Lung microvascular endothelial cell (primary cell): ENCODE measurements at regions not wholly inside any gene's neighbourhood (a gene's known extent, or its start where the extent isn't known, plus 50 kb on each side); places are given as distances from the start of the nearest gene placed in this dataset.
"Not testable (repeated sequence)": the region's sequence is repeated elsewhere in the genome, so short reads cannot be mapped to it uniquely, and the experiment has no call there.

Source experiments
- DNase-seq, 2 donors: peaks; one replicate each; pipeline versions ENCODE4 v3.0.0 to v3.0.0-alpha.2; 2010; ENCODE audit warnings: low read depth in 2 of 2

- DNase-seq = peak; percentile 27 to 54
Observed at GRCh38 chr2:111395350-111396128, 274.8 kb downstream of the BCL2L11 start.

GRCh38 chr2:111400598-111401253, 280.0 kb downstream of the BCL2L11 start:
- DNase-seq = peak in 1 of 2 donors; percentile 47

DNA sequence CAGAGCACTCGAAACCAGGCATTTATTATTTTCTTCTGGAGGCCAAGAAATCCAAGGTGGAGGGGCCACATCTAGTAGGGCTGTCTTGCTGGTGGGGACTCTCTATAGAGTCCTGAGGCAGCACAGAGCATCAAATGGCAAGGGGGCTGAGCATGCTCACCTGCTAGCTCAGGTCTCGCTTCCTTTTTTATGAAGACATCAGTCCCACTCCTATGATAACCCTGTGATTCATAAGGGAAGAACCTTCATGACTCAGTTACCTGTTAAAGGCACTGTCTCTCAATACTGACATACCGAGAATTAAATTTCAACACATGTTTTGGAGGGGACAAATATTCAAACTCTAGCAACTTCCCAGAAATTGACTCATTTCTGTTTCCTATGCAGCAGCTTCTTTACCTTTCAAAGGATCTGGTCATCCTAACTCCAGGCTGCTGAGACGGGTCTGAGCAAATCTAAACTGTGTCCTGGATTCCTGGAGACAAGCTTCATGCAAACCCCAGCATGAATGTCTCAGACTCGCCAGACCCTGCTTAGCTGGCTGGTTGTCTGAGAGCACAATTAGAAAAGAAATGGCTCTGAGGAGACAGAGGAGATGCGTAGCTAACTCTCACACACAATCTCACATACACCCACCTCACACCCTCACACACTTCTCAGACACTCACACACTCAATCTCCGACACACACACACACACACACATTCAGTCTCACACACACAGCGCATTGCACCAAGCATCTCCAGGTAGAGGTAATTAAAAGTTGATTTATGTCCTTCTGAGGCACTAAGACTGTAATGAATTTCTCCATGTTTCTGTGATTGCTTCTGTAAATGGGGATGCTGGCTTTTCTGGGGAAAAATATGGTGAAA, 280.8 kb downstream of the BCL2L11 start:
- DNase-seq = not testable (repeated sequence)

DNA sequence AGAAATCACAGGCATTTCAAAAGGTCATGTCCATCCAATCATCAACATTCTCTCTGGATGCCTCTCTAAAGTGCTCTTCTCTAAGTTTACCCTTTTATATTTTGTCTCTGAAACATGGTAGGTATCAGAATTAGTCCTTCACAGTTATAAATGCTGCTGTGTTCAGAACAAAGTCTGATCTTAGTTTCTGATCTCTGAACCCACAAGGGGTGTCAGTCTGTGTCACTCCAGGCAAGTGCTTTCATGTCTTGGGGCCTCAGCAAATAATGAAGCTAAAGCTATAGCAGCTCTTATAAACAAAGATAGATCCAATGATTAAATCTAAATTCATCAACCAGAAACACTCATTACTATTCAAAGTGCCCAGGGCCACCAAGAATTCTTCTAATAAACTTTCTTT, 281.7 kb downstream of the BCL2L11 start:
- not testable (repeated sequence) for DNase-seq

GRCh38 chr2:111403287-111403686, 282.6 kb downstream of the BCL2L11 start:
- not testable (repeated sequence) for DNase-seq

GRCh38 chr2:111406616-111407015, 285.9 kb downstream of the BCL2L11 start:
- DNase-seq = not testable (repeated sequence)

GRCh38 chr2:111407632-111408194, 287.0 kb downstream of the BCL2L11 start:
- DNase-seq = not testable (repeated sequence)

DNA sequence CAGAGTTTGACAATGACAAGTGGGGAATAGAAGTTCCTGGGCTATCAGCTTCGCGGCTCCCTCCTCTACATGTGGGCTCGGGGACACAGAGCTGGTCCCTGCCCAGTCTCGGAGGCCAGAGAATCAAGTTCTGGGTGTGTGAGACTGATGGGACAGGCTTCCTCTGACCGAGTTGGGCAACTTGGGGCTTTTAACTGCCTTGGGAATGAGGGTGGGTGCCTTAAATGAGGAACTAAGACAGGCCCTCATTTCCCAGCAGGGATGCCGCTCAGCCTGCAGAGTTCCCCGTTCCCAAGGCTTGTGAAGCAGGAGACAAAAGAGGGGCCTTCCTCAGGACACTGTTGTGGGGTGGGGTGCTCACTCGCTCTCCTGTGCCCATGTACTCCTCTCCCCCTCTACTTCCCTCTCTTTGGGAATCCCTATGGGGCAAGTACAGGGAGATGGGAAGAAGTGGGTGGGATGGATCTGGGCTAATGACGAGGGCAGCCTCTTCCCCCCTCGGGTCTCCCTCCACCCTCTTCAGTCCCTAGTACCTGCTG, 290.2 kb downstream of the BCL2L11 start:
- not testable (repeated sequence) for DNase-seq

DNA sequence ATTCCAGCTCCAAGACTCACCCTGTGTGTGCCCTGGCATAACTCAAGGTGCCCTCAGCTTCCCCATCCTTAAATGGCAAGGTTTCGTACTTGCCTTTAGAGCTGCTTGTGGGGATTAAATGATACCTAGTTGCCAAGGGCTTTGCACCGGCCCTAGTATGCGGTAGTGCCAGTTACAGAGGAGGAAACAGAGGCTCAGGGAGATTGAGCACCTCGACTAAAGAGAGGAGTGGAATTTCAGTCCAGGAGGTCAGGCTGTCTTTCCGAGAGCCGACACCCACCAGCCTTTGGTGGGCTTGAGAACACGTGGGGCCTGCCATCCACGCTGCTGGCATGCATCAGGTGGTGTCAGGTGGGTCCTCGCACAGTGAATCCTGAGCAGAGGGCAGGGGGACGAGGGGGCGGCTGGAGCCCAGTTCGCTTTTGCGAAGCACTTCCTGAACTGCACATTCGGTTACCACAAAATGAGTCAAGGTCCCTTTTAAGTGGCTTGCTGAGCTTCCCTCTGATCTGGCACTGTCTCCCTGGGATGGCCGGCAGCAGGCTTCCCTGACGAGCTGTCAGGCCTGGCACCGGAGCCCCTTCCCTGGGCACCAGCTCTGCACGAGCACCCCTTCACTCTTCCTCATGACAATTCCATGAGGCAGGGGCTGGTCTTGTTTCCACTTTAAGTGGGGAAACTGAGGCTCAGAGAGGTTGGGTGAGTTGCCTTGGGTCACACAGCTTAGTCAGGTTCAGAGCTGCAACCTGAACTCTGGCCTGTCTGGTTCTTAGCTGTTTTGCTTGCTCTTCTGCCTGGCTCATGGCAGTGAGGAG, 291.4 kb downstream of the BCL2L11 start:
- not testable (repeated sequence) for DNase-seq

- peak; percentile 34 to 84 for DNase-seq
Observed at GRCh38 chr2:111412841-111413650, 292.3 kb downstream of the BCL2L11 start.

DNA sequence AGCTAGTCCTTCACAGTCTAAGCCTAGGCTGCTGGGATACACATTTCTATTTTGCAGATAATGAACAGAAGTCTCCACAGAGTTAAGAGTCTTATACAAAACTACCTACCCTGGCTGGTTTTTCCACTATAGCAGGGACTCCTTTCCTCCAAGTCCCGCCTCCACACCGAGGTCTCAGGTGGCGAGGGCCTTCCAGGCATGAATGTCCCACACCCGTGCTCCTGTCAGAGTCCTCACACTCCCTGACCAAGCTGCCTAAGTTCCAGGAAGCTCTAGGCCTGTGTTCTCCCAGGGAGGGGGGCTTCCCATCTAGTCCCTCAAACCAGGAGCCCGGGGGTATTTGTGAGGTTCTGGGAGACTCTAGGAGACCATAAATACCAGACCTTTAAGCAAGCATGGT, 293.2 kb downstream of the BCL2L11 start:
- not testable (repeated sequence) for DNase-seq

DNA sequence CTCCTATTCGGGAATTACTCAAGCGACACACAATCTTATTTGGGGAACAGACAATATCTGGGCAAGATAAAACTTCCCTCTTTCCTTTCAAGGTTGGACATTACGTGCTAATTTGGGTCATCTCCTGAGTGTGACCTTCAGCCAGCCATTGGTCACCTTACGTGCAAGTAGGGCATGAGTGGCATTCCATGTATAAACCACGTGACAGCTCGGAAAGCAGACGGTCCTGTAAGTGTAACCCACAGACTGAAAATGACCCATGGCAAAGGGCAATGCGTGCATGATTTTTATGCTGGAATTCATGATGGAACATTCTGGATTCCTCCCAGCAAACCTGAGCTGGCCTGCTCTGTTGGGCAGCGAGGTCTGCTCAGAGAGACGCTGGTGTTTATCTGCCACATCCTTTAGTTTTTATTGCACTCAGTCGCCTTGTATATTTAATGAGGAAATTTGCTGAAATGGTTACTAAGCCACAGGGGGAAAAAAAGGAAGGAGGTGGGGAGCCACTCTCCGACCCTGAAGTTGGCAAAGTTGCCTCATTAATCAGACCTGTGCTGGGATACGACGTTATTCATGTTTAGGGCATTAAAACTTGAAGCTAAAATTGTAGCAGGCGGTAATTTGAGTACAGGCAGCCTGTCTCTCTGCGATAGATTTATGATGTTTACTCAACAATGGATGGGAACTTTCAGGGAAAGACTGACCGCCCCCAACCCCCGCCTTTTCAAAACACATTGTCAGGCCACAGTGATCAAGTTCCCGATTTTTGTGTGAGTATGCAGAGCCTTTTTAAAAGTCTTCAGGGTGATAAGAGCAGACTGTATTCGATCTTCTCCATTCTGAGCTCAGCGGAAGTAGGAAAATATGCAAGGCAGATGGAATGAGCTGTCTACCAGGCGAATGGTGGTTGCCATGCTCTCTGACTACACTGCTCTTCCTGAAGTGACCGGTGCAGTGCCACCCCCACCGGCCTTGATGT, 295.3 kb downstream of the BCL2L11 start:
- peak; percentile 33 to 51 for DNase-seq

GRCh38 chr2:111417026-111417425, 296.3 kb downstream of the BCL2L11 start:
- not testable (repeated sequence) for DNase-seq

- peak in 1 of 2 donors; percentile 10 for DNase-seq
Observed at GRCh38 chr2:111418091-111418875, 297.6 kb downstream of the BCL2L11 start.

GRCh38 chr2:111420074-111420473, 299.4 kb downstream of the BCL2L11 start:
- DNase-seq = not testable (repeated sequence)

- DNase-seq = not testable (repeated sequence)
Observed at GRCh38 chr2:111420835-111421234, 300.1 kb downstream of the BCL2L11 start.

DNA sequence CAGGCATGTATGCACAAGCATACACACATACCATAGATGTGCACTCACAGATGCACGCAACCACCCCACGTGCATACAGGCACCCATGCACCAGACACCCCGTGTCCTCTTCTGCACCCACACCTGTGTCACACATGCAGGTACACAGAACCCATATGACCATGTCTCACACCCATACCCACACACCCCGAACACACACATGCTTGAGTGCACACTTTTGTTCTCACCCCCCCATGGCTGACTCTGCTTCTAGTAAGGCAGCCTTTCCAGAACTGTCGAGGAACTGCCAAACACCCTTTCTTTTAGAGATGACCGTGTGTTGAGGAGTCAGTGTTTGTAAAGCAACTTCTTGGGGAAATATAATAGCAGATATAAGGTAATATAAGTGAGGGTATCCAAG, 301.2 kb downstream of the BCL2L11 start:
- not testable (repeated sequence) for DNase-seq
